HG03175 (cell line): ENCODE measurements at regions not wholly inside any gene's neighbourhood (a gene's known extent, or its start where the extent isn't known, plus 50 kb on each side); places are given as distances from the start of the nearest gene placed in this dataset.

ENCODE experiments used
- ATAC-seq: cut with Tn5 transposase; IDR thresholded peaks from one replicate; pipeline ENCODE4 v1.9.1; 2021; ENCODE audit warnings: mild to moderate bottlenecking, moderate library complexity; ENCODE audit not compliant: unreplicated experiment

DNA sequence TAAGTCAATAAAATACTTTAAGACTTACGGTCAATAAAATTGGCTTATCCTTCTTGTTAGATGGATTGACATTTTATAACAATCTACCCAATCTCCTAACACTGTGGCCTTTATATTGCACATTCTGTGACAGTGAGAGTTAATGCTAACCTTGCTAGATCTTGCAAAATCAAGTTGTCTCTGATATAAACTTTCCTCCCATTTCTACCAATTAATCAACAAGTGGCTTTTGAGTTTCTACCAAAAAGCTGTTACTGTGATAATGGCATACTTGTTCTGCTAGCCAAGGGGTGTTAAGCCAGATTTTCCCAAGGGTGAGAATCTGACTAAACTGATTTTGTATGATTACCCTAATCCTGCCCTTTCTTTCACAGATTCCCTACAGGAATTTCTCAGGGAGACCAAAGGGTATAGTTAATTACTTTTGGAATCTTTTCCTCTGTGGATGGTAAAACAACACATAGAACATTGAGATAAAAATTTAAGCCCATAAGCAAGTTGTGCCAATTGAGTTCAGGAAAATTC is 174.1 kb upstream of the SUCLG2 start:
- no peak for ATAC-seq

DNA sequence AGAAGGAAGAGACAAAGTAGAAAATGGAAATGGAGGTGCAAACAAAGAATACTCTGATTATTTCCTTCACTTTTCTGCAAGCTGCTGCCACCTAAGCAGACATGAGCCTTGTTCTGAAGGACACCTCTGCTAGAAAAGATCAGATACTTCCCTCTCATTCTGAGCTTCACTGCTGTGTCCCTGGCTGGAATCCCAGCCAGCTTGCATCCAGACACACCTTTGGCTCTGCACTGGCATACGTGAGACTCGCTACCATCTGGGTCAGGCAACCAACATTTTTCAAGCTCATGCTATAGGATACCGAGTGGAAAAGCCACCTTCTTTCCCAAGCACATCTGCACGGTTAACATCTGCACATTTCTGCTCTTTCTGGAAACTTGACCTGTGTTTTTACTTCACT is 166.7 kb upstream of the SUCLG2 start:
- no peak for ATAC-seq

DNA sequence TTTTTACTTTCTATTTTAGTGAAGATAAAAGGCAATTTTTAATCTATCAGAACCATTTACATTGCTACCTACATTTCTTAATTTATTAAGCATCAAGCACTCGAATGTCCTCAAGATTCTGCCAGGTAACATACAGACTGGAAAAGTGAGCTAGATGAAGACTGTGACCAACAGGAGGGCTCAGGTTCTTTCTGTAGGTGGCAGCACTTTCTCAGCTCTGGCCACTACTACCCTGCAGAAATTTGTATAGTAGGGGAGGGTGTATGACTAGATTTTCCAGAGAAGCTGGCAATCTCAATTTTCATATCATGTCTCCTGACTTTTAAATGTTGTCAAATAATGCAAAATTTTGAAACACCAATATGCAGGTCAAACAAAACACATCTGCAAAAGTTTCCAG is 165.0 kb upstream of the SUCLG2 start:
- ATAC-seq, result no peak

DNA sequence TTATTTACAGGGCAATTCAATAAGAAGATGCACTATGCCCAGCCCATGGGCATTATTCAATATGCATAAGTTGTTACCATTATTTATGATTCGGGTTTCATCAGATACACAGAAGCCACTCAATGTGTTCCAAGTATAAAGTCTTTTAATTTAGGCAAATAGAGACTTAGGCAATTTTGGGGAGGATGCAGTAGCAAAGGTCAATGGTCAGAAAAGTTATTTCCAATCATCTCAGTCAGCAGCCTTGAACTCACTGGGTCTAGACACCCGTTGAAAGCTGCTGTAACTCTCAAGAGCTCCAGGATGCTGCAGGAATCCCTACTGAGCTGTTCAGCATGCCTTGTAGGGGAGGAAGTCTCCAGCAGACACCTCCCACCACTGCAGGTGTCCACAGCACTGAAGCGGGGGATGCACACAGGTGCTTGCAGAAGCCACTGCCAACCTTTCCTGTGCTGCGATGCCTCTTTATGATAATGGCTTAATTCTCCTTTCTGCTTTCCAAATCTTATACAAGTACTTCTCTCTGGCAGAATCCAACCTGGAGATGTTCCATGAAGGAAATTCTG is 155.0 kb upstream of the SUCLG2 start:
- no peak for ATAC-seq

DNA sequence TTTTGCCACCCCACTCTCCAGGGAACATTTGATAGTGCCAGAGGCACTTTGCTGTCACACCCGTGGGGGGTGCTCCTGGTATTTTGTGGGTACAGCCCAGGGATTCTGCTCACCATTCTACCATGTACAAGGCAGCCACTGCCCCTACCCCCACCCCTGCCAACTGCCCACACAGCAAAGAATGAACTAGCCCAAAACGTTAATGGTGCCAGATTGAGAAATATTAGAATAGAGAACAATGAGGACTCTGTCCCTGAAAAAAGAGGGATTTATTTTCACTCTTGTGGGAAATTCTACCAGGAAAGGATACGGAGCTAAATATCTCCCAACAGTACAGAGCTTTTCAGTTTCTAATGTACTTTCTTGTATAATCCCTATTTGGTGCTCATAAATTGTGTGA is 154.5 kb upstream of the SUCLG2 start:
- ATAC-seq, result no peak

DNA sequence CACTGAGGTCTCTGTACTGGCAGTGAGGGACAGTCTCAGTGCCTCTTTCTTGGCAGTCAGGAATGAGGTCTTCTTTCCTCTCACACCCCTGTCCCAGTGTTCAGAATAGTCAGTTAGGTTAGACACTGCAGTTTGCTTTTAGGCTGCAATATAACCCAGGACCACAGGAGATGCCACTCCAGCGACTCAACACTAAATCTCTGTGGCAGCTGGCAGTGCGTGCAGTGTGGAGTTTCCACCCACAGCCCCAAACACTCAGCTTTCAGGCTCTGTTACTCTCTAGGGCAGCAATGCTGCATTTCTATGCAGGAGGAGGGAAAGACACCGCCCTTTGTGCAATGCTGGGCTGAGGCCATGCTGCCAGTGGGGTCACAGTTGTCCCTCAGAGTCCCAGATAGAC is 150.2 kb upstream of the SUCLG2 start:
- no peak for ATAC-seq

DNA sequence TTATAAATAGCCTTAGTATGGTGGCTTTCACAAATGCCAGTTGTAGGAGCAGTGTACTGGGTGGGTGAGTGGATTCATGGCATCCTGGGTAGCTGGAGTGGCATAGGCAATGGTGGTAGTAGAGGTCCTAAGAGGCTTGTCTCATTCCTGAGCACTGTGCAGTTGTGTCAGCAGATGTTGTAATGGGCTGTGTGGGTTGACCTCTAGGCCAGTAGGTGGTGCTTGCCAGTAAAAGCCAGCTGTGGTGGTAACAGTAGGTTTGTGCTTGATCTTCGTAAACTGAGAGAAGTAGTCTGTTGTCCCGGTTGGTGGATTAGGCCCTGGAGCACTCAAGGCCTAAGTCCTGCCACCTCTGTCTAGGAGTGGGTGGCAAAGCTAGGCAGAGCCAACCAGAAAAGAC is 149.7 kb upstream of the SUCLG2 start:
- no peak for ATAC-seq

DNA sequence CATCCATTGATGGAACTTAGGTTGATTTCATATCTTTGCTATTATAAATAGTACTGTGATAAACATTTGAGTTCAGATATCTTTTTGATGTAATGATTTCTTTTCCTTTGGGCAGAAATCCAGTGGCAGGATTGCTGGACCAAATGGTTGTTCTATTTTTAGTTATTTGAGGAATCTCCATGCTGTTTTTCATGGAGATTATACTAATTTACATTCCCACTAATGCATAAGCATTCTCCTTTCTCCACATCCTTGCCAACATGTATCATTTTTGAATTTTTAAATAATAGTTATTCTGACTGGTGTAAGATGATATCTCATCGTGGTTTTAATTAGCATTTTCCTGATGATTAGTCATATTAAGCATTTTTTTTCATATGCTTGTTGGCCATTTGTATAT is 144.0 kb upstream of the SUCLG2 start:
- no peak for ATAC-seq

DNA sequence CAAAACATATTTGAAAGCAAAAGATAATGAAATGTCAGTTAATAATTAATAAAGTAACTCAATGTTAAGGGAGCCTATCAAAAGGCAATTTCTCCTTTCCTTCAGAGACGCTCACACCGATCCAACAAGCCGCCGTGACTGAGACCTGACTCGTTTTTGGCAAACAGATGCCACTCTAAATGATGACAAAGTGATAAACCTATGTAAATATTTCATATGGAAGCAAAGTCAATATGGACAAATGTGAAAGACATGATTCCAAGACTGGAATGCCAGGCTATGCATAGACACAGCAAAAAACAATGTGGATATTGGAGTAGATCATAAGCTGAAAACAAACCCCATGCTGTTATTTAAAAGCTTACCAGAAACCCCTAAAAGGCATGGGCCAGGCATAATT is 137.2 kb upstream of the SUCLG2 start:
- ATAC-seq, result no peak

DNA sequence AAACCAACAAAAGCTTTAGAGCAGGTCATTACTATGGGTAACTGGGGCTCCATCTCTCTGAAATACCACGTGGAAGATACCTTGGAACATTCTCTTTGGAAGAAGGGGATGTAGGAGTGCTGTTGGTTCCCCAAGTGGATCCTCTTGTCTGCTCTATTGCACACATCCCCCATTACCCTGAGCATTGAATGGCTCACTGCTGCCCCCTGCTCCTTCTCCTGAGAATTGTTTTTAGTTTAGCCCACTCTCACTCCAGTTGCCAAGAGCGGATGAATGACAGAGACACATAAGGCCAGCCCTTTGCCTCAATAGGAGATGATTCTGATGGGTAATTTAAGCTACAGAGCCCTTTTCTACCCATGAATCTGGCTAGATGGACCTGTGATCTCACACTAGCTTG is 135.6 kb upstream of the SUCLG2 start:
- peak; percentile 72 for ATAC-seq

DNA sequence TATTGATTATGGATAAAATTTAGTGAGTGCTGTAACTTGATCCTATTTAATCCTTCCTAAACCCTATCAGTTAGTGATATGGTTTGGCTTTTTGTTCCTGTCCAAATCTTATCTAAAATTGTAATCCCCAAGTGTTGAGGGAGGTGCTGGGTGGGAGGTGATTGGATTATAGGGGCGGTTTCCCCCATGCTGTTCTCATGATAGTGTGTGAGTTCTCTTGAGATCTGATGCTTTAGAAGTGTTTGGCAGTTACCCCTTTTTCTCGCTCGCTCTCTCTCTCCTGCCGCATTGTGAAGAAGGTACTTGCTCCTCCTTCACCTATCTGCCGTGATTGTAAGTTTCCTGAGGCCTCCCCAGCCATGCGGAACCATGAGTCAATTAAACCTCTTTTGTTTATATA is 134.0 kb upstream of the SUCLG2 start:
- ATAC-seq, result no peak

DNA sequence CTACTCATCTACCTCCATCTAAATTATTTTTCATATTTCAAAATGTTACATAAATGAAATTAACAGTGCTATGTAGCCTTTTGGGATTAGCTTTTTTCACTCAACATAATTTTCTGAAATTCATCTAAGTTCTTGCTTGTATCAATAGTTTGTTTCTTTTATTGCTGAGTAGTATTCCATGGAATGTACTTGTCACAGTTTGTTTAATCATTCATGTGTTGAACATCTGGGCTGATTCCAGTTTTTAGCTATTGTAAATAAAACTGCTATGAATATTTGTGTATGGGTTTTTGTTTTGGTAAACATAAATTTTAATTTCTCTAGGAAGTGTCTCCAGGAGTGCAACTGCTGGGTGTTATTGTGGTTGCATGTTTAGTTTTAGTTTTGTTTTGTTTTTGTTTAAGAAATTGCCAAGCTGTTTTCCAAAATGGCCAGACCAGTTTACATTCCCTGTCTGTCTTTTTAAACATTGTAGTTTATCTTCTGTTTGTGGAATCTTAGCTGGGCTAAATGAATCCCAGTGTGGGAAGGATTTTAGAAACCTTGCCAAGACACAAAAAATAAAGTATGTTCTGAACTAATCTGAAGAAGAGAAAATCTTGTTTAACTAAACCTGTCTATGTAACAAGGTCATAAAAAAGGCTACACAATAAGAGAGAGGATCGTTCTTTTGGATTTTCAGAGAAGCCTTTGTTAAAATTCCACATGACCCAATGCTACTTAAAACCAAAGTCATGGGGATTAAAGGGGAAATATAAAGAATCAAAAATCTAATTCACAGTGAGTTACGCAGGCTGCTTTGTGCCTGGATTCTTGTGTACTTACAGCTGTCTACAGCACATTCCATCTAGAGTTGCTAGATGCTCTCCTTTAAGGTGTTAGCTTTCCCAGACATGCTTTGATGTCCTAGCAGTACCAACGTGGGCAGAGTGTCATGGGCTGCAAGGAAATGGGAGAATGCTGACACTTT is 129.2 kb upstream of the SUCLG2 start:
- no peak for ATAC-seq

DNA sequence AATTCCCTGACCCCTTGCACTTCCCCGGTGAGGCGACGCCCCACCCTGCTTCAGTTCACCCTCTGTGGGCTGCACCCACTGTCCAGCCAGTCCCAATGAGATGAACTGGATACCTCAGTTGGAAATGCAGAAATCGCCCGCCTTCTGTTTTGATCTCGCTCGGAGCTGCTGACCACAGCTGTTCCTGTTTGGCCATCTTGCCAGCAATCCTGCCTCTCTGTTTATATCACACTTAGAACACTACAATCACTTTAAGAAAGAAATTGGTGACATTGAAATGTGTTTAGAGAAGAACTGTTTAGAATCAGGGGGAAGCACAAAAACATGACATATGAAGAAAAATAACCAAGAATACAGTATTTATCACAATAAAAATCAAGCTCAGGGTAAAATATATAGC is 127.5 kb upstream of the SUCLG2 start:
- ATAC-seq, result no peak

DNA sequence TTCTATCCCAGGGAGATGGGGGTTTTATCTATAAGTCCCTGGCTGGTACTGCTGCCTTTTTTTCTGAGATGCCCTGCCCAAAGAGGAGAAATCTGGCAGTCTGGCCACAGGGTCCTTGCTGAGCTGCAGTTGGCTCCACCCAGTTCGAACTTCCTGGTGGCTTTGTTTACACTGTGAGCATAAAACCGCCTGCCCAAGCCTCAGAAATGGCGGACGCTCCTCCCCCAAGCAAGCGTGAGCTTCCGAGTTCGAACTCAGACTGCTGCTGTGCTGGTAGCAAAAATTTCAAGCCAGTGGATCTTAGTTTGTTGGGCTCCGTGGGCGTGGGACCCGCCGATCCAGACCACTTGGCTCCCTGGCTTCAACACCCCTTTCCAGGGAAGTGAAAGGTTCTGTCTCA is 126.8 kb upstream of the SUCLG2 start:
- no peak for ATAC-seq

DNA sequence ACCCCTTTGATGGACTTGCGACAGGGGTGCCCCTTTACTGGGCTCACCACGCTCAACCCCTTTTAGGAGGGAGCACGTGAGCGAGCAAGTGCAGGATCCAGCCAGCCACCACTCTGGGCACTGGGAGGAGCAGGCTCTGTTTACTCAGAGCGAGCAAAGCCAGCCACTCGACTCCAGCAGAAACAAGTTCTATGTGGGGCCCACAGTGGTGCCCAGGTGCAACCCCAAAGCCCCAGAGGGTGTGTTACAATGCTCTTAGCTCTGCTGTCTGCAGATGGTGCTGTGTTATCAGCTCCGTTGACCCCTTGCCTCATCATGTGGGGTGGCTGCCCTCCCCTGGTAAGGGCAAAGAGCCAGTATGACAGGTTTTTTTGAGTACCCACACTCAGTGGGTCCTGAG is 120.3 kb upstream of the SUCLG2 start:
- no peak for ATAC-seq

DNA sequence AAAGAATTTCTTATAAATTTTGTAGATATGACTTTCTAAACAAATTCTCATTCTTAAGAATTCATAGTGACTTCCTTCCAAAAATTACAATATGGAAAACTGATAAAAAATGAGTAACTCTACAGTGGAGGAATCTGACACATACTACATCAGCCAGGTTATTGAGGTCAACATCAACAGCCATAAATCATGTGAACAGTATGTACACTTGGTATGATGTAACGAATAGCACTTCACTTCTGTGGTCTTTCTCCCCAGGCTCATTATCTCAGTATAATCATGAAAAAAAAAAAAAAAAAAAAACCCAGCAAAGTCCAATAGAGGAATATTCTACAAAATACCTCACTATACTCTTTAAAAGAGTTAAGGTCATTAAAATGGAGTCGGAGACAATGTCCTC is 111.2 kb upstream of the SUCLG2 start:
- no peak for ATAC-seq

DNA sequence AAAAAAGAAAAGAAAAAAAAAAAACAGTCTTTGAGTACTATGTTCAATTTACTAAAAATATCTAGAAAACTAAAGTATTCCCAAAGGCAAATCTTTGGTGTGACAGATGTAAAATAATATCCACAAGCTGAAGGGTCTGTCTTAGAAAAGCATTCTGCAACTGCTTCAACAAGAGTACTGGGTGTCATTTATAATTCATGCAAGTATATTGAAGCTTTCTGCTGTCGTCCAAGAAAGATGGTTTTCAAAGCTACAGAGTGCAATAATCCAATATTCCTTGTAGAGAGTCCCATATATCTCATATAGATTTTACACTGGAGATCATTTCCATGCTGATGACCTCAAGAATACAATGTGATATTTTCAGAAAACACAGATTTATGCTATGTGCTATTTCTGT is 90.9 kb upstream of the SUCLG2 start:
- ATAC-seq, result no peak

DNA sequence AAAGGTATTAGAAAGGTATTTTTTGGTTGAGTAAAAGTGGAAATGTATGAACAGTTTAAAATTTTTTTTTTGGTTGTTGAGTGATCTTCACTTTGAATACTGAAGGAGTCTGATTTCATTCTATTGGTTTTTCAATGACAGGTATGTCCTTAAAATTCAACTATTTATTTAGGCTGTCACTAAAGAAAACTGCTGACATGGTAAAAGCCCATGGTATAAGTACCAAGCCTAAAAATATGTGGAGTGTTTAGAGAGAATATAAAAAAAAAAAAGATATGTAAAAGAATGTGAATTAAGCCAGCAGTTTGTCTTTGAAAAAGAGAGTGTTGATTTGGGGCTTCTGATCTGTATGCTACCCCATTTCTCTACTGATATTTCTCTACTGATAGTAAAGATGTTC is 90.3 kb upstream of the SUCLG2 start:
- ATAC-seq, result no peak

DNA sequence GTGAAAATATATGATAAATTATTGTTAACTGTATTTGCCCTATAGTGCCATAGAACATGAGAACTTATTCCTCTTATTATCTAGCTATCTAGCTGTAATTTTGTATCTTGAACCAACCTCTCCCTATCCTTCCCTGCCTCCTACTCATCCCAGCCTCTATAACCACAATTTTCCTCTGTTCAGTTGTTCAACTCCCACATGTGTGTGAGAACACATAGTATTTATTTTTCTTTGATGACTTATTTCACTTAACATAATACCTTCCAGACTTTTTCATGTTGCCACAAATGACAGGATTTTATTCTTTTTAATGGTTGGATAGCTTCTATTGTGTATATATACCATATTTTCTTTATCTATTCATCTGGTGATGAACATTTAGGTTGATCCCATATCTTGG is 85.4 kb upstream of the SUCLG2 start:
- no peak for ATAC-seq

DNA sequence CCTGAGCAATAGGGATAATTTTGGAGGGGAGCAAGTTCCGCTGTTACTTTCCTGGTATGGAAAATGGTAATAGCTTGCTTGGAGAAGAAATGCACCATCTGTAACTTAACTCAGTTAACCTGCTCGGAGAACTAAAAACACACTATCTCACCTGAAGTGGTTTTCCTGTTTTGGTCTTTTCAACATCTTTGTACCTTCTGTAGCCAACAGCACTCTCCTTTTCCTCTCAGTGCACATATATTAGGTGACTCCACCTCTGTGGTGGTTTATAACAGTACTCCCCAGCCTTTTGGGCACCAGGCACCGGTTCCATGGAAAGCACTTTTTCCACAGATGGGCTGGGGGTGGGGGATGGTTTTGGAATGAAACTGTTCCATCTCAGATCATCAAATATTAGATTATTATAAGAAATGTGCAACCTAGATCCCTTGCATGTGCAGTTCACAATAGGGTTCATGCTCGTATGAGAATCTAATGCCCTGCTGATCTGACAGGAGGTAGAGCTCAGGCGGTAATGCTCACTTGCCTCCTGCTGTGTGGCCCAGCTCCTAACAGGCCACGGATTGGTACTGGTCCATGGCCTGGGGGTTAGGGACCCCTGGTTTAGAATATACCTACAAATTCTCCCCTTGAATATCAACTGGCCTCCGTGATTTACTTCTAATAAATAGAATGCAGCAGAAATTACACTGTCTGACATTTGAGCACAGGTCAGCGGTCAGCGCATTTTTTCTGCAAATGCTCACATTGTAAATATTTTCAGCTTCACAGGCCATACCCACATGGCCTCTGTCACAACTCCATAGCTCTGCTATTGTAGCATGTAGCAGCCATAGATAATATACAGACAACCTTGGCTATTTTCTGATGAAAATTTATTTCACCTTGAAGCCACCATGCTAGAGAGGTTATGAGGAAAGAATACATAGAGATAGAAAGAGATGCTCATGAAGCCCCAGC is 83.8 kb upstream of the SUCLG2 start:
- ATAC-seq, result no peak

DNA sequence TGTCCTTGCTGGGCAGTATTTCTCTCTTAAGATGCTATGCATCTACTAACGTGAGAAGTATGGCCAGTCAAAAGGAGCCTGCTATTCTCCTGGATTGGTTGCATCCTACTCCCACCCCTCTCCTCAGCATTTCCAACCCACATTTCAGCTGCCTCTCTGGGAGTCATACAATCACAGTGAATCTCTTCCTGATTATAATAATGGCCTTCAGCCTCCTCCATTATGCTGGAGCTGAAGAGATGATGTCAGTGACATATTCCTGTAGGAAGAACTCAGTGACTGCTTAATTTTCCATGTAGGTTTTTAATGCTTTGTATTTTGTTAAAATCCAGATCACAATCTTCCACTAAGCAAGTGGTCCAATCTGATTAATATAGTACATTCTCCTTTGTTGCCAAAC is 82.7 kb upstream of the SUCLG2 start:
- ATAC-seq, result no peak
